Activated T-cell treated with anti-CD3 and anti-CD28 coated beads for 4 hours (primary cell): ENCODE measurements at regions not wholly inside any gene's neighbourhood (a gene's known extent, or its start where the extent isn't known, plus 50 kb on each side); places are given as distances from the start of the nearest gene placed in this dataset.

Experiments
- DNase-seq: peaks from one replicate; pipeline ENCODE4 v3.0.0-alpha.2; 2020

DNA sequence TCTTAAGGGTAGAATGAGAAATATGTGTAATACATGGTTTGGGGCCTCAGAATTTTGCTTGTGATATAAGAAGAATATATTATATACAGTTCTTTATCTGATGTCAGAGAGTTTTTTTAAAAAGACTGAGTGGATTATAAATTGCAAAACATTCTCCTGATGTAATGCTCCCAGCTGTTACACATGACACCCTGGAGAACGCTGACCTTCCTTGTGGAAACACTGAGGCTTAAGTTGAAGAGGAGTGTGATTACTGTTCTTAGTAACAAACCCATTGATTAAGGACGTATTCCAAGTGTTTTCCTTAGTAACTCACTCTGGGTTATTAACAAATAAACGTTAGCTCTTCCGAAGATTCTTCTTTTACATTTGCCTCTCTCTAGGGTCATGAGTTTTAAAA, 1069.3 kb upstream of the CNTNAP5 start:
- no peak for DNase-seq

GRCh38 chr2:122960759-122961641, 1064.1 kb upstream of the CNTNAP5 start:
- DNase-seq = no peak

DNA sequence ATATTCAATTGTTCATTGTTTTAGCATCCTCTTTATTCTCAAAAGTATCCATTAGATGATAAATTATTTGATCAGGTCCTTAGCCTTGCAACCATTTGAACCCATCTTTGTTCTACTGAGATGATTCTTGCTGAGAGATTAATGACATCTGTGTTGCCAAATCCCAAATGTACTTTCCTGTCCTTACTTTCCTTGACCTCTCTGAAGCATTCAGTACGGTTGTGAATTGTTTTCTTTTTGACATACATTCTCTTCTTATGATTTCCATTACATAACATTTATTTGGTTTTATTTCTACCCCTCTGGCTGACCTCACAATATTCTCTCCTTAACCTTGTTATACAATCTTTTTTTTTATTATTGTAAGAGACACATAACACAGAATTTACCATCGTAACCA, 1058.6 kb upstream of the CNTNAP5 start:
- DNase-seq = no peak

DNA sequence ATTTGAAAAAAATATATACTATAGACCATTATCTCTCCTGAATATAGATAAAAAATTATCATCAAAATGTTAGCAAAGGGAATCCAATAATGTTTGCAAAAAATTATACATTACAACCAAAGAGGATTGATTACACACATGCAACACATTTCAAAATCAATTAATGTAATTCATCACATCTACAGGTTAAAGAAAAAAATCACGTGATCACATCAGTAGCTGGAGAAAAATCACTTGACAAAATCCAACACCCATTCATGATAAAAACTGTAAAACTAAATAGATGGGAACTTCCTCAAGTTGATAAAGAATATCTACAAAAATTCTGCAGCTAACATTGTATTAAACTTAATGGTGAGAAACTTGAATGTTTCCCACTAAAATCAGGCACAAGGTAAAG, 1047.5 kb upstream of the CNTNAP5 start:
- no peak for DNase-seq

DNA sequence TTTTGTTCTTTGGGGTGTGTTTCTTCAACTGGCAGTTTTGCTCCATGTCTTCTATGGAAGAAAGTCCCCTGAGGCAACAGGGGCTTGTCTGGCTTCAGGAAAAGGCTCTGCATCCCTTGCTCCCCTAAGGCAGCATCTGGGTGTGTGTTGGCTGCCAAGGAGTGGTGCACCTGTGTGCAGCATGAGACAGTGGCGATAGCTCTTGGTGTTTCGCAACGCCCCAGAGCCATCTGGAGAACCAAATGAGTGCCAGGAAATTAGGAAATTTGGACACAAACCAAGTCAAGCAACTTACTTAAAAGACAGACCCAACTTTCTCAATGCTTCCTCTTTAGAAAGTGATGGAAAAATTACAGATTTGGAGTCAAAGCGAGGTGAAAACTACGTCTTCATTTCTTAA, 1044.4 kb upstream of the CNTNAP5 start:
- no peak for DNase-seq

GRCh38 chr2:122982936-122983335, 1042.2 kb upstream of the CNTNAP5 start:
- no peak for DNase-seq

- DNase-seq = no peak
These were observed 1036.5 kb upstream of the CNTNAP5 start for GRCh38 chr2:122988395-122989221.

- DNase-seq = no peak
These were observed 1031.5 kb upstream of the CNTNAP5 start for GRCh38 chr2:122993592-122993991.

DNA sequence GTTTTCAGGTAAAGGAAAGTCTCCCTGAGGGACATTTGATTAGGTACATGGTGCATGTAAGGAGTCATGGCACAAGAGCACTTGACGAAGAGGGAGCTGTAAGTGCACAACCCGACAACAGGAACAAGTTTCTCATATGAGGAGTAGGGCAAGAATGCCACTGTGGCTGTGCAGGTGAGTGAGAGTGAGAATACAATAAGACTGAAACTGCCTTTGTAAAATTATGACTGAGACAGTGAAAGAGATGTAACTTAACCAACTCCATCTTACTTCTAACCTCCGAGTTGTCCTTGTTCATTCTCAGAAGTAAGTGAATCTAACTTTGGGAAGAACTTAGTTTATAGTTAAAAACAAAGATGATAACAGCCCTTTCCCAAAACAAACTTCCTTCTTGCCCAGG, 1025.8 kb upstream of the CNTNAP5 start:
- DNase-seq = no peak

DNA sequence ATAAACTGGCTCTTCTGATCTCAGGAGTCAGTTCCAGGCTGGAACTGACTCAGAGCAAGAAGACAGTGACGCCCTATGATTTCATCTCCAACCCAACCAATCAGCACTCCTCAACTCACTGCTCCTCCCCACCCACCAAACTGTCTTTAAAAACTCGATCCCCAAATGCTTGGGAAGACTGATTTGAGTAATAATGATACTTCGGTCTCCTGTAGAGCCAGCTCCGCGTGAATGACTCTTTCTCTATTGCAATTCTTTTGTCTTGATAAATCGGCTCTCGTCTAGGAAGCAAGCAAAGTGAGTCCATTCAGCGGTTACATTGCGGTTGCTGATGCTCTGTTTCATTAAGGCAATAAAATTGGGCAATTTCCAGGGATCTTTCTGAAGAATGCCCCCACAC, 1025.3 kb upstream of the CNTNAP5 start:
- DNase-seq = no peak

- DNase-seq = no peak
These were observed 1022.3 kb upstream of the CNTNAP5 start for GRCh38 chr2:123002660-123003248.

GRCh38 chr2:123015186-123015585, 1009.9 kb upstream of the CNTNAP5 start:
- no peak for DNase-seq

DNA sequence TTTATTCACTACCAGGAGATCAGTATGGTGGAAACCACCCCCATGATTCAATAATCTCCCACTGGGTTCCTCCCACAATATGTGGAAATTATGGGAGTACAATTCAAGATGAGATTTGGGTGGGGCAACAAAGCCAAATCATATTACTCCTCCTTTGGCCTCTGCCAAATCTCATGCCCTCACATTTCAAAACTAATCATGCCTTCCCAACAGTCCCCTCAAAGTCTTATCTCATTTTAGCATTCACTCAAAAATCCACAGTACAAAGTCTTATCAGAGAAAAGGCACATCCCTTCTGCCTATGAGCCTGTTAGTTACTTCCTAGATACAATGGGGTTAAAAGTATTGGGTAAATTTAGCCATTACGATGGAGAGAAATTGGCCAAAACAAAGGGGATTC, 989.5 kb upstream of the CNTNAP5 start:
- DNase-seq = no peak

GRCh38 chr2:123036300-123036699, 988.8 kb upstream of the CNTNAP5 start:
- DNase-seq = no peak

DNA sequence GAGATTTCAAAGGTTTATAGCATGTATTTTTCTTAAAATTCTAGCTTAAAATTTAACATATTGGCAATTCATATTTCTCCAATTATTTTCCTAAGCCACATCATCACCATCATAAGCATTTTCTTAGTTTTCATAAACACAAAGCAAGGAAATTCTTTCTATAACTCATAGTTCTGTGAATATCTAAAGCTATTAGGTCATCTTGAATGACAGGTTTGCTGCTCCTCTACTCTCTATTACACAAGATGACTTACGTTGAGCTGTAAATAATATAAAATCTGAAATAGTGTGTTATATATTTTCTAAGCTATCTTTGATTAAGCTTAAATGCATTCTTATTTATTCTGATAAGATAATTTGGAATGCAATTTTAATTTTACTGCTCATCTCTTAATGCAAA, 984.6 kb upstream of the CNTNAP5 start:
- DNase-seq = no peak

GRCh38 chr2:123043458-123043857, 981.6 kb upstream of the CNTNAP5 start:
- DNase-seq = no peak

- no peak for DNase-seq
These were observed 979.4 kb upstream of the CNTNAP5 start for GRCh38 chr2:123045713-123046112.

DNA sequence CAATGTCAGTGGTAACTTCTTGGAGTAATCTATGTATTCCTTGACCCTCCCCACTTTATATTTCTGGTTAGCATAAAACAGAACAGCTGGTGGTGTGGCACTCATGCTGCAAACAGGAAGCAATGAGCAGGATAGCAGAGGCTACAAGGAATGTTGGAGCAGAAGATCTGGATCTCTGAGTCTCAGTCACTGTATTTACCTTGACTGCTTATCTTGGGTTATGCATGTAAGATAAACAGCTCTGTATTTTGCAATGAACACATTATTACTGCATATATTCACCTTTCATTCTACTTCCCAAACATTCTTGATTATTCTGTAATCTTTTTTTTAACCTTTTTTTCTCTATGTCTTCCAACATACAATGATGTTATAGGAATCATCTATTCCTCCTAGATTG, 977.9 kb upstream of the CNTNAP5 start:
- DNase-seq = no peak

DNA sequence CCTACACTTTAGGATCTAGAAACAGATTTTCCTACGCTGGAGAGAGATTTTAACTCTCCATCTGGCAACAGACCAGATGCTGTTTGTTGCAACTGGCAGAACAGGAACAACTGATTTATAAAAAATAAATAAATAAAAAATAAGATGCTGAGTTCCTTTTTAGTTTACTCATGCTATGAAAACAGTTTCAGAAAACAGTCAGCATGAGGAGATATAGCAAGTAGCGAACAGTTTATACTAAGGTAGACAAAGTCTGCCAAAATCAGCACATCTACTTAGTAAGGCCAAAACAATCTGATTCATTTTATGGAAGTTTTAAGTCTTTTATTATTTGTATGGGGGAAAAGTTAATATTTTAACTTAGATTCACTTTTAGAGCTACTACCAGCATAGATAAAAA, 974.0 kb upstream of the CNTNAP5 start:
- DNase-seq = no peak

DNA sequence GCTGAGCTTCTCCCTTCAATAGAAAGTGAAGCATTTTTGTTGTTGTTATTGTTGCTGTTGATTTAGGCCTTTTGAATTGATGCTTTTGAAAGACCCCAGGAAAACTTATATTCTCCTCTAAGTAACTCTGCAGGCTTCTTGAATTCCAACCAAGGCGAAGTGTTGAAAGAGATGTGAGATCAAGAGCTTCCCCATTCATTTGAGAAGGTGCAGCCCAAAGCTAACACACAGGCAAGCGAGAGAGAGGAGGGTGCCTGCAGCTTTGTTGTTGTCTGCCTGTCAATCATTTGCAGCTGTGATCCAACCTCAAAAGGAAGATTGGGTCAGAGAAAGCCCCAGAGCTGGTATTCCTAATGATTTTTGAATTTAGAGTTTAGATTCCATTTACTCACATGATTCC, 963.6 kb upstream of the CNTNAP5 start:
- no peak for DNase-seq

GRCh38 chr2:123073371-123073770, 951.7 kb upstream of the CNTNAP5 start:
- no peak for DNase-seq

DNA sequence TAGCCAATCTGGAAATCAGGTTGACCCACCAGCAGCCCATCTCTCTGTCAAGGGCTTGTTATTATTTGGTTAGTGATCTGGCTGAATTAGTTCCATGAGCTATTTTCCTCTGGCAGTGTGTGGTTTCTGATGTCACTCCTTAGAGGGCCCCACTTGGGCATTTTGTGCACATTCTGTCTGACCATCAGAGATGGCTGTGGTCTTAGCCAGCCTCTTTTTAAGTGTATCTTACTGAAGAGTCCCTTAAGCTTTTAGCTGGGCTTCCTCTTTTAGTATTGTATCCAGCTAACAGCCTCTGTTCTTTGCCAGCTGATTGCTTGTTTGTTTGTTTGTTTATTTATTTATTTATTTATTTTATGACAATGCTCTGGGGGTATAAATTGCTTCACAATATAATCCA, 951.1 kb upstream of the CNTNAP5 start:
- no peak for DNase-seq

DNA sequence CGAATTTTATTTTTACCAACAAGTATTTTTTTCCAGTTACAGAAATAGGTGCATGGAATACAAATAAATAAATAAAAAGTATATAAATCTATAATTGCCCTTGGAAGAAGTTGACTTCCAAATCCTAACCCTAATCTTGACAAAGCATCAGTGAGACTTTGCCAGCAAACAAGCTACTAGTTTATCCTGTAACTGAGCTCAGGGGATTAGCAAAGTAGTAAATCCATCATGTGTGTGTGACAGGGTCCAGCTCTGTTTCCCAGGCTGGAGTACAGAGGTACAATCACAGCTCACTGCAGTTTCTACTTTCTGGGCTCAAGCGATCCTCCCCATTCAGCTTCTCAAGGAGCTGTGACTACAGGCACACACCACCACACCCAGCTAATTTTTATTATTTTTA, 948.0 kb upstream of the CNTNAP5 start:
- DNase-seq = no peak

DNA sequence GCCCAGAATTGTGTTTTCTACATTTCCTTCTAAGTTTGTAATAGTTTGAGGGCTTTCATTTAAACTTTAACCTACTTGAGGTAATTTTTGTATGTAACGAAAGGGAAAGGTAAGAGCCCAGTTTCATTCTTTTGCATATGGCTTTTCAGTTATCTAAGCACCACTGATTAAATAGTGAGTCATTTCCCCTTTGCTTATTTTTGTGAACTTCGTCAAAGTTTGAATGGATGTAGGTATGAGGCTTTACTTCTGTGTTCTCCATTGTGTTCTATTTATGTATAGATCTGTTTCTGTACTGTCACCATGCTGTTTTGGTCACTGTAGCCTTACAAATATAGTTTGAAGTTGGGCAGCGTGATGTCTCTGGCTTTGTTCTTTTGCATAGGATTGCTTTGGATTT, 944.8 kb upstream of the CNTNAP5 start:
- DNase-seq = no peak
